GM19035 (cell line): ENCODE measurements at regions not wholly inside any gene's neighbourhood (a gene's known extent, or its start where the extent isn't known, plus 50 kb on each side); places are given as distances from the start of the nearest gene placed in this dataset.

Experiments used
- ATAC-seq: cut with Tn5 transposase; IDR thresholded peaks from one replicate; pipeline ENCODE4 v1.9.1; 2021; ENCODE audit not compliant: unreplicated experiment

DNA sequence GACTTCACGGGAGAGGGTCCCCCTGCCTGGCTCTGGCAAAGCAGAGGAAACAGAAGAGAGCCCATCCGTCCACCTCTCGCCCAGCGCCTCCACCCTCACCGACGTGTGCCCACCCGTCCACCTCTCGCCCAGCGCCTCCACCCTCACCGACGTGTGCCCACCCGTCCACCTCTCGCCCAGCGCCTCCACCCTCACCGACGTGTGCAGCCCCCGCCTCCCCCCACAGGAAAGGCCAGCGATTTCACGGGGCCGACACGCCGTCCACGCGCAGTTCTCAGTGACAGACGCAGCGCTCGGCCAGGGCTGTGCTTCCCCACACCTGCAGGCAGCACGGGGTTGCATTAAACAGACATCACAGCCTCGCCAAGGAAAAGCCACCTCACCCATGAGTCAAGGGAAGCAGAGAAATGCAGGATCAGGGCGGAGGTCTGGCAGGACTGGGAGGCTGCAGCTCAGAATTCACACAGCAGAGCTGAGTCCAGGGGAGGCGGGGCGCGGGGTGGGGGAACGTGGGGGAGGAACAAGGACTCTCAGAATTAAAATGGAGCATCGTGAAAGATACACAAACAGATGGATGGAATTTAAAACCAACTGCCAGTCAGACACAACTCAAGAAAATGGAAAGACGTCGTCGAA is 377.7 kb downstream of the BRD1 start:
- no peak for ATAC-seq

DNA sequence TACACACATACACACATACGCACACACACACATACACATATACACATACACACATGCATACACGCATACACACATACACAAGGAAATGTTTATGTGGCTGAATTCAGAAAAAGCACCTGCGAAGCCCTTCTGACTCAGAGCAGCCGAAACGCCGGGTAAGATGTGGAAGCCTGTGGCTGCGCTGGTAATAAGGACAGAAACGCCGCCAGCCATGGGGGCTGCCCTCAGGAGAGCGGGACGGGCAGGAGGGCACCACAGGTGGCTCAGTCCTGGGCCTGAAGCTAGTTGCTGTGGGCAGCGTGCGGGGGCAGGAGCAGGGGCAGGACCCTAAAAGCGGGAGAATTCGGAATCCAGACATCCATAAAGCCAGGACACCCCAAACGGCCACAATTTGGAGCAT is 378.3 kb downstream of the BRD1 start:
- ATAC-seq = no peak

DNA sequence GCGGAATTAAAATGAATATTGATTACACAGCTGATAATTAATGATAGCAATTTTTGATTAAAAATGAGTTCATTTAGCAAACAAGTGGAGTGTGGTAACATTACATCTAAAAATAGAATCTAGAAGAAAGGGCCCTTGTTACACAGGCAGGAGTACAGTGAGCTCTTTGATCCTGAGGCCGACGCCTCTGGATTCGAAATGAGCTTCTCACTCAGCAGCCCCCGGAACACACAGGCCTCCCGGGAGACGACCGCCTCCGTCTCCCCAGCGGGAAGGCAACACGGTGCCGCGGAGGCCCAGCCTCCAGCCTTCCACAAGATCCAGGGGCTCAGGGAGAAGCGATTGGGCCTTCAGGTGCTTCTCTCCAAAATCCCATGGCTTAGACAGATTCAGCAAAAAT is 379.1 kb downstream of the BRD1 start:
- no peak for ATAC-seq

DNA sequence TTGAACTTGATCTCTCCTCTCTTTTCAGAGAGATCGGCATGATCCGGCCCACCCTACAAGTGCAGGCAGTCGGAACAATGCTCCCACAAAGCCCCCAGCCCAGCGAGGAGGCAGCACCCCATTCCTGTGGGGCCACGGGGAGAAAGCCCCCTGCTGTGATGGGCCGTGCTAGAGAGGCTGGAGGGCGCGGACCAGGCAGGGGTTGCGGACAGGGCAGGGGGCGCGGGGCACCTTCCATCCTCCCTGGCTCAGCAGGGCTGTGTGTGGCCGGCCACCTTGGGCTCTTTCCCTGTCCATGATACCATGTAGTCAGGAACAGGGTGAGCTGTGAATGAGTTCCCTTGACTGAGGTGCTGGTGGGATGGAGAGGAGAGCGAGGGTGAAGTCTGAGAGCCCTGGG is 379.8 kb downstream of the BRD1 start:
- ATAC-seq = no peak

DNA sequence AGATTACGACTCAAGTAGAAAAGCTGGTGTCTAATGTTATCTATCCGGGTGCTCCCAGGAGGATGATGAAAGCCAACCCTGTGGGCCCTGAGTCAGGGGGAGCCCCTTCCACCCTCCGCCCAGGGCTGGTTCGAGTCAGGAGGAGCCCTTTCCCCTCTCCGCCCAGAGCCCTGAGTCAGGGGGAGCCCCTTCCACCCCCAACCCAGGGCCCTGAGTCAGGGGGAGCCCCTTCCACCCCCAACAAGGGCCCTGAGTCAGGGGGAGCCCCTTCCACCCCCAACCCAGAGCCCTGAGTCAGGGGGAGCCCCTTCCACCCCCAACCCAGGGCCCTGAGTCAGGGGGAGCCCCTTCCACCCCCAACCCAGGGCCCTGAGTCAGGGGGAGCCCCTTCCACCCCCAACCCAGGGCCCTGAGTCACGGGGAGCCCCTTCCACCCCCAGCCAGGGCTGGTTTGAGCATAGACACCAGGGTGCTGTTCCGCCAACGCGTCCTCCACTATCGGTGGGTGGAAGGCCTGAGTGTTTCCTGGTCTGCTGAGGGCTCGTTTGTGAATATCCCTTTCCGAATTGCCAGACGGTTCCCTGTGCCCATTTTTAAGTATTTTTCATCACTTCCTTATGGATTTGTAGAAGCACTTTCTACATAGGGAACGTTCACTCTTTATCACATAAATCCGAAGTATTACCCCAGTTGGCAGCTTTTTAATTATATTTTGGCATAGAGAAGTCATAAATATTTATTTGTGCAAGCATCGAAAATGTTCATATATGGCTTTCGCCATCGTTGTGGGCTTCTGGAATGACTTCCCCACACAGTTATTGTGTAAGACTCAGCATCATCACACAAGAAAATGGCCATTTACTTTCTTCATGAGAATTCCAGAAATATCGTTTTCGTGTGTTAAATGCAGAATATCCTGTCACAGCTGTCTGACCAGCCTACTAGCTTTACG is 380.6 kb downstream of the BRD1 start:
- no peak for ATAC-seq

DNA sequence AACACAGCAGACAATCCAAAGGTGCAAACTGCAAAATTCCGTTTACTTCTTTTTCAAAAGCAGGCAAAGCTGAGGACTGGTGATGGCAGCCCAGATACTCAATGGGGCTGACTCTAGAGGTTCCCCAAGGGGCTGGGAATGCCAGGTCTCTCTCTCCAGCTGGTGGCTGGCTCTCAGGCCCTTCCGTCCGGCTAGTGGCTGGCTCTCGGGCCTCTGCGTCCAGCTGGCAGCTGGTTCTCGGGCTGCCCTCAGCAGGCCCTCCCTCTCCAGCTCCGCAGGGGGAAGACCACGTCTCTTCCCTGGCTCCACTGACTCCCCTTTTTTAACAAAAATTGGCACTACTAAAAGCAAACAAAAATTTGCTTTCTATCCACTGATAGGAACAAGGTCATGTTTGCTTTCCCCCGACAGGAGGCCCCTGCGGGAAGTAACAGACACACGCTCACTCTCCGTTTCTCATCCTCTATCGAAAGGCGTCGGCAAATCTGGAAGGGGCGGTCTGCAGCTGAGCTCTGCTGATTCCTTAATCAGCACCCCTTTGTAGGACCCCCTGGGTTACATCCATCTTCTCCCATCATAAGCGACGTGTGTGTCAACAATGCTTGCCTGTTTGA is 381.4 kb downstream of the BRD1 start:
- no peak for ATAC-seq

DNA sequence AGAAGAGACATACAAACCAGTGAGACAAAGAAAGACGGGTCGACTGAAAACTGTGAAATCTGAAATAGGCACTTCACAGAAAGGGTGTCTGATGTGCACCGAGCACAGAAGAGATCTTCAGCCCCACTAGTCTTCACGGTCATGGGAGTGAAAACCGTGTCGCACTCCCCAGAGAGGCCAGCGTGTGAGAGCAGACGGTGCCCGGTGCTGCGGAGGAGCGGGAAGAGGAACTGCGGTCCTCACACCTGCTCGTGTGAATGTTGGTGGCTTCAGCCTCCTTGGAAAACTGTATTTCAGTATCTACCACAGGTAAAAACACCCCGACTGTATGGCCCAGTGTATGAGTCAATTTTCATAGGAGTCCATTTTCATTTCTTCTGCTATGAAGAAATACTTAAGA is 382.9 kb downstream of the BRD1 start:
- ATAC-seq = no peak

DNA sequence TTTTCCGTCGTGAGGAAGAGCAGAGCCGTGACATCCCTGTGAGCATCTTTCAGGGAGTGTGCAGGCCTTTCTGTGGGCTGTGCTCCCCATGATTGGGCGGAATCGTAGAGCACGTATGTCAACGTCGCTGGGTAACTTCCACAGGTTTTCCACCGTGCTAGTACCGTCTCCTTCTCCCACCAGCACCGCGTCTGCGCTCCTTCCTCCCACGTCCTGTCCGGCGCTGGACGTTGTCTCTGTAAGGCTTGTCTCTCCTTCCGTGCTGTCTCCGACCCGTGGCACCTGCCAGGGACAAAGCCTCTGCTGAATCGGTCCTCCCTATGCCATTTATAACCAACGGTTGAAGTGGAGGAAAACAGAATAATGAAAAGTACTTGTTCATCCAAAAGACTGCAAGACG is 386.7 kb downstream of the BRD1 start:
- ATAC-seq = no peak

DNA sequence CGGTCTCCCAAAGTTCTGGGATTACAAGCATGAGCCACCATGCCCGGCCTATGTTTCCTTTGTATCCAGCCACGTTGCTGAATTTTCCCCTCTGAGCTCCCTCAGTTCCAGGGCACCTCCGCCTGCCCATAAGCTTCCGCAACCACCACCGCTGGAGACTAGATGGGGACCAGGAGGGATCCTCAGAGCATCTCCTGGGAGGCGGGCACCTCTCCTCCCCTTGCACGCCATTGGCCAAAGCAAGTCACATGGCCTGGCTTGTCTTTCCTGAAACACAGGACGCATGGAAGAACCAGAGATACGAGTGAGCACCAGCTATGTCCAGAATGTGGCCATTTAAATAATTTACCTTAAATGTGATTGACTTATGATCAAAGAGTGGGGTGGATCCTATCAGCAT is 388.3 kb downstream of the BRD1 start:
- no peak for ATAC-seq

DNA sequence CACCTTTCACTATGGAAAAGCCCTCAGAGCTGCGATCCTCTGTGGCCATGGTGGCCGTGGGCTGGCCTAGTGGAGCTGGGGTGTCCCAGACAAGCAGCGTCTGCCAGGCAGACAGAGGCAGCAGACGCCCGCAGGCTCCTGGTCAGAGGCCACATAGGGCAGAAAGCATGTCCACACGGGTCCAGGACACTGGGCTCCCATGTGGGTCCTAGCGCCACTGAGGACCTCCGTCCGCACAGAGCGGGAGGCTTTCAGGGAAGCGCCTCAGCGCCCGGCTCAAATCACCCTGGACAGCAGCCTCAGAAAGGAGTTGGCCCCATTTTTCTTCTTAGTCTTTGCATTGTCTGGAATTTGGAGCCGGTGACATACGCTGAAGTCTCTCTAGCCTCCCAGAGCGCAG is 389.7 kb downstream of the BRD1 start:
- no peak for ATAC-seq

DNA sequence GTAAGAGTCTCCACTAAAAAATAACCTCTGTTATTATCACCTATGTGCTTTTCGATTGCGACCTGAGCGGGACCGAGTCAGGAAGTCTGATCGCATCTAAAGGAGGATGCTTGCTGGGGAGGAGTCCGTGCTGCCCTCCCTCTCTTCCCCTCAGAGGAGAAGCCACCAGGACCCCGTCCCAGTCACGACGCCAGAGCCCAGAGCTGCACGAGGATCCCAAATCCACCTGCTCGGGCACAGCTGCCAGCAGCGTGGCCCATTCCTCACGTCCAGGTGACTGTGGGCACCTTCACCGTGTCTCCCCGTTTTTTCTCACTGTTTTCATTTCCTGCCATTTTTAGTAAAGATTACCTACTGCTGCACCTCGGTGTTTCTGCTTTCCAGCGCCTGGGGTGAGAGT is 390.3 kb downstream of the BRD1 start:
- ATAC-seq = no peak

DNA sequence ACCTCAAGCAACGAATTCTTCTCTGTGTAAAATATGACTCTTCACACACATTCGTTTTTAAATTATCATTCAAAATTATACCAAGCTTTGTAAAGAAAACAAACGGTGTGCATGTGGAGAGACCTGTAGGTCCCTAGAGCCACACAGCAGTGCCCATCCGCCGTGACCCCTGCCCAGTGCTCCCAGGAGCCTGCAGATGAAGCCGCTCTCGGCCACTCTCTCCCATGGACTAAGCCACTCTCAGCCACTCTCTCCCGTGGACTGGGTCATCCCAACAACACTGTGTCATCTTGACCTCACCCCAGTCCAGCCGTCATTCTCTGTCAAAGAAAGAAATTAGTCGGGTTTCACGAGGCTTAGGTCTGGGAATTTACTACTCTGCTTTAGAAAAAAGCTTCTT is 391.6 kb downstream of the BRD1 start:
- ATAC-seq = no peak

DNA sequence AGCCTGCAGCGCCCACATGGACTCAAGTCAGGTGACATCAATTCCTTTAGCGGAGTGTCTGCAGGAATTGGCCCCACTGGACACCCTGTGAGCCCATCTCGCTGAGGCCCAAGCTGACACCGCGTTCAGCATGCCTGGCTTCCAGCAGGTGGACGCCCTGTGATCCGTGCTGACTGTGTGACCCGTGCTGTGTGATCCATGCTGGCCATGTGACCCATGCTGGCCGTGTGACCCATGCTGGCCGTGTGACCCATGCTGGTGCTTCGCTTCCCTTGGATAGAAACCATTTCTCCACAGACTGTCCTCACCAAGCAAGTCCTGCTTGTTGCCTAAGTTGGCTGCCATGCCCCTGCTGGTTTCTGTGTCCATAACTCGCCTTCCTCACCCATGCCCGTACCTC is 392.1 kb downstream of the BRD1 start:
- ATAC-seq = no peak

DNA sequence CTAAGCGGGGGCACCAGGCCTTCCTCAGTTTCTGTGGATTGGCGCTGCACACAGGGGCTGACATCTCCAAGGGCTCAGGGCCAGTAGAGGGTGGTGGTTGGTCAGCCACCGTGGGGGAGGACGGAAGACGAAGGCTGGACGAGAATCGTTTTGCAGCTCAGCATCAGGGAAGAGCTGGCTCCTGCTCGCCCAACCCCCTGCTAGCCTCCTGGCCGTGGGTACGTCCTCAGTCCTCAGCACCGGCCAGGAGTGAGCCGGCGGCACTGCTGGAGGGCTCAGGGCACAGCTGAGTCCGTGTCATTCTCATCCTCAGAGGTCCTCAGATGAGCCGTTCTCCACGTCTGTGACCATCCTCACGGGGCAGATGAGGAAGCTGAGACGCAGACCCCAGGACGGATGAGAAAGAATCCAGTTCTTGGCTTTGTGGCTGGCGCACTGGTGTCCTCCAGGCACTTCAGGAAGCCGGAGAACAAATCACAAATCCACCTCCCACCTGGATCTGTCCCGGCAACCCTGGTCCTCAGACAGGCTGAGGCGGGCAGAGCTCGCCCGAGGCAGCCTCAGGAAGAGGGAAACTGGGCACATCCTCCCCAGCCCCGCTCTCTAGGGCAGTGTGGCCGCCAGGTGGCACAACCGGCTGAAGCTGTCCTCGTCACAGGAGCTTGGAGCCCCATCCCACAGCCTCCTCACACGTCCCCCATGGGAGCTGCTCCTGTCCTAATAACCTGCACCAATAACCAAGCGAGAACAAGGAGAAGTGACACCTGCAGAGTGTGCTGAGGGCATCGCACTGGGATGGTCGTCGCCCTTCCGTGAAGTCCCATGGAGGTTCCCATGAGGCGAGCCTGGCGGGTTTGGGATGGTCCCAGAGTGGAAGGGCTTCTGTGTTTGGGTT is 393.7 kb downstream of the BRD1 start:
- ATAC-seq = no peak

DNA sequence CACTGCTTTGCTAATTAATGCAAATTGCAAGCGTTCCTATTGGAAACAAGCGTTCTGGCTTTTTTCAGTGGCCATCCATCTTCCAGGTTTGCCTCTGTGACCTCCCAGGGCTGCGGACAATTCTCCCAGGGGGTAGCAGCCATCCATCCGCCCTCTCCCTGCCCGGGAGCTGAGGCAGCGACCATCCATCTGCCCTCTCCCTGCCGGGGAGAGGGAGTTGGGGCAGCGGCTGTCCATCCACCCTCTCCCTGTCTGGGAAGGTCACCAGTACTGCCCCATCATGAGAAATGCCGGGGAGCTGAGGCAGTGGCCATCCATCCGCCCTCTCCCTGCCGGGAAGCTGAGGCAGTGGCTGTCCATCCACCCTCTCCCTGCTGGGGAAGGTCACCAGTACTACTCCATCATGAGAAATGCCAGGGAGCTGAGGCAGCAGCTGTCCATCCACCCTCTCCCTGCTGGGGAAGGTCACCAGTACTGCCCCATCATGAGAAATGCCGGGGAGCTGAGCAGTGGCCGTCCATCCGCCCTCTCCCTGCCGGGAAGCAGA is 394.7 kb downstream of the BRD1 start:
- no peak for ATAC-seq

DNA sequence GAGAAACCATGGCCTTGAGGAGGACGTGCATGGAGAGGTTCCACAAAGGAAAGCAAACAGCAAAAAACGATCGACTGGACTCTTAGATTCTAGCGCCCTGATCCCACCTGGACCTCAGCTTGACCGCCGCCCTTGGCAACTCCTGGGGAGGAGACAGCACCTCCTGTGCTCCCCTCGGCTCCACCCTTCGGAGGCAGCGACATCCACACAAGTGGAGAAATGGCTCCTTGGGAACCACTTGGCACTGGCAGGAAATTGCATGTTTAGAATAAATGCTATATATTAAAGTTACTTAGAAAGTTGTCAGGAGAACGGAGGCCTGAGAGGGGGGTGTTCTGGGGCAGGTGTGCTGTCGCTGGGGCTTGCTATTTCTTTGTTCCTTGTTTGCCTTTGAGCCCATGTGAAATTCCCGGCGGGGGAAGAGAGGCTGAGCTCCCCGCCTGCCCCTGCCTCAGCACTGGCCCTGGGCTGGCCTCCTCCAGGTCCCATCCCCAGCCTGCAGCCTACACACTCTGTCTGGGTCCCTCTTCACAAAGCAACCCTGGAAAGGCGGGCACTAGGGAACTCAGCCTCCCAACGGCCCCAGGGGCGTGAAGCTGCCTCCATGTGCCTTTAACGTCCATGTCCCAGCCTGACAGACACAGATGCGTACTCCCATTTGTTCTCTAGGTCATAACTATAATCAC is 395.3 kb downstream of the BRD1 start:
- no peak for ATAC-seq

DNA sequence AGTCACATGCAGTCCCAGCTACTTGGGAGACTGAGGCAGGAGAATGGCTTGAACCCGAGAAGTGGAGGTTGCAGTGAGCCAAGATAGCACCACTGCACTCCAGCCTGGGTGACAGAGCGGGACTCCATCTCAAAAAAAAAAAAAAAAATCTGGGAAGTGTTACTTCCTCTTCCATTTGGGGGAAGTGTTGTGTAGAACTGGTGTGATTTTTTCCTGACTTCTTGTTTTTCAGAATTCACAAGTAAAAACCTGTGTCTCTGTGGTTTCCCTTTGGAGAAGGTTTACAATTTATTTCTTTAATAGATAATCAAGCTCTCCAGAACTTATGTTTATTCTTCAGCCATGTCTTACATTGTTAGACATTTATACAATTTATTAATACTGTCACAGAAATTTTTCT is 396.1 kb downstream of the BRD1 start:
- no peak for ATAC-seq

DNA sequence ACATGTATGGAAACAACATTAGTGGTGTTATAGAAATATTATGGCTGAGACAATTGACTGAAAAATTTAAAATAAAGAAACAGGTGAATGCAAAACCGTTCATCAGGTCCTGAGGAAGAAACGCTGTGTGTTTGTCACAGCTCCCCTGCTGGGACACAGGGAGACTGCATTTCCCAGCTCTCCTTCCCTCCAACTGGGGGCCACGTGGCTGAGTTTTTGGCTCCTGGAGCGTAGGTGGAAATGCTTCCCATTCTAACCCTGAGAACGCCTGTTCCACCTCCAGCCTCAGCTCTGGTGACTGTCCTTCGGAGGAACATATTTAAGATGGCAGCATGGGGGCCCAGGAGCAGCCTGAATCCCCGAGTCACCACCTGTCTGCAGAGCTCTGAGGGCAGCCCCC is 398.6 kb downstream of the BRD1 start:
- no peak for ATAC-seq

DNA sequence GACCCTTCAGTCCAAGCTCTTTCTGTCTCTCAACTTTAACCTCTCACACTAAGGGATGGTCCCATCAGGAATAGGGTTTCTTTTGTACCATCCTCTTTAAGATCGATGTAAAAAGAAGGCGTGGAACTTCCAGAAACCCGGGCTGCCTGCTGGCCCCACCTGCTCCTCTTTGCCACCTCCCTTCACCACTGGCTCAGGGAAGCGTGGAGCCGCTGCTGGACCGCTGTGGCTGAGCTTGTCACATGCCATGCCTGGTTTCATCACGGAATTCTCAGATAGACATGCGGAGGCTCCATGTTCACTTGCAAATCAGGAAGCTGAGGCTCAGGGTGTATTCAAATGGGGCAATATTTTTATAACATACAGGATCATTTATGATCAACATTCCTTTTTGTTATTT is 399.7 kb downstream of the BRD1 start:
- ATAC-seq = no peak

DNA sequence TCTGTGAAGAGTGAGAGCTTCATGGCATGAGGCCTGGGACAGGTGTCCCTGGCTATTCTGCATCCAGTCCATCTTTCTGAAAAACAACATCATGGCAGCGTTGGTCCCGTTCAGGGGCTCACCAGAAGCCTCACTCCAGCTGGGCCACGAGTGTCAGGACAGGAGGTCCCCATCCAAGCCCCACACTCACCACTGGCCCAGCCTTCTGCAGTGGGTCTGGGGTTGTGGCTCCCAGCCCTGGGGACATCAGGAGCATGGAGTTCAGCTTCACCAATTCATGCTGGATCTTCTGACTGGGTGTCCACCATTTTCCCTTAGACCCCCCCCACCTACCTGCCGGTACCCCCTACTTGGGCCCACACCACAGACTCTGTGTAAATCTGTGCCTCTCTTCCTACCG is 400.3 kb downstream of the BRD1 start:
- ATAC-seq = no peak
